ENCODE measurements at regions not wholly inside any gene's neighbourhood (a gene's known extent, or its start where the extent isn't known, plus 50 kb on each side); places are given as distances from the start of the nearest gene placed in this dataset.

- no peak for TF ChIP-seq ARID4B (CRISPR knock-in tag; IDR thresholded peaks at IDR 0.05; ENCODE audit: borderline replicate concordance)
- no peak for TF ChIP-seq FOXK1 (CRISPR knock-in tag; IDR thresholded peaks at IDR 0.05)
- TF ChIP-seq MYBL2 (CRISPR knock-in tag; IDR thresholded peaks at IDR 0.05): no peak
- TF ChIP-seq PRDM15 (CRISPR knock-in tag; IDR thresholded peaks at IDR 0.05): no peak
- TF ChIP-seq ZNF671 (CRISPR knock-in tag; IDR thresholded peaks at IDR 0.05): no peak
- no peak for TF ChIP-seq ZNF416 (CRISPR knock-in tag; IDR thresholded peaks at IDR 0.05)
- TF ChIP-seq NR1H2 (CRISPR knock-in tag; IDR thresholded peaks at IDR 0.05): no peak
- no peak for TF ChIP-seq IRF2 (CRISPR knock-in tag; IDR thresholded peaks at IDR 0.05; ENCODE audit: borderline replicate concordance, low read depth)
- TF ChIP-seq GABPB1 (CRISPR knock-in tag; IDR thresholded peaks at IDR 0.05): no peak
- no peak for TF ChIP-seq ZSCAN18 (CRISPR knock-in tag; IDR thresholded peaks at IDR 0.05)
- TF ChIP-seq KAT7 (CRISPR knock-in tag; IDR thresholded peaks at IDR 0.05; ENCODE audit: borderline replicate concordance): no peak
- TF ChIP-seq ZNF532 (CRISPR knock-in tag; IDR thresholded peaks at IDR 0.05; ENCODE audit: borderline replicate concordance): no peak
Observed at GRCh38 chr12:75561921-75562320, 50.5 kb upstream of the KRR1 start (continued).

All from WTC11 (cell line).